Pancreas (tissue), 10 donors: ENCODE measurements at regions not wholly inside any gene's neighbourhood (a gene's known extent, or its start where the extent isn't known, plus 50 kb on each side); places are given as distances from the start of the nearest gene placed in this dataset.

ENCODE experiments used
- ATAC-seq, 4 donors: fragments of 200-7000 bp; cut with Tn5 transposase; one replicate each; pipeline versions ENCODE4 v1.8.0 to v1.9.1; 2020; ENCODE audit warnings: mild to moderate bottlenecking in 4 of 4, moderate library complexity in 4 of 4
- DNase-seq, 6 donors: peaks; one replicate each; pipeline ENCODE4 v3.0.0-alpha.2; 2020
- FAIRE-seq: peaks from 2 replicates; lab custom pipeline; 2012; peaks lifted over from hg19 to GRCh38; lab: Jason Lieb, UNC
- H3K27ac ChIP-seq, 4 donors: fragments of 200-600 bp; sonication (generic); 1 replicate in 3 of 4; 2 replicates in 1 of 4; pipeline versions ENCODE4 v1.5.0 to v1.8.0; 2020
- H3K27me3 ChIP-seq, 4 donors: fragments of 200-600 bp; one replicate each; pipeline ENCODE4 v1.8.0; 2021
- H3K36me3 ChIP-seq, 3 donors: fragments of 200-600 bp; sonication (generic) in 1 of 3; one replicate each; pipeline versions ENCODE4 v1.5.0 to v1.8.0; 2020 to 2021
- H3K4me1 ChIP-seq, 3 donors: fragments of 200-600 bp; one replicate each; pipeline ENCODE4 v1.8.0; 2021
- H3K4me3 ChIP-seq, 4 donors: fragments of 200-600 bp; sonication (generic) in 2 of 4; one replicate each; pipeline versions ENCODE4 v1.5.0 to v1.8.0; 2020 to 2021
- H3K9me3 ChIP-seq, 4 donors: fragments of 200-600 bp; one replicate each; pipeline ENCODE4 v1.8.0; 2021
- WGBS, 2 donors: extraction: QIAGEN DNeasy Blood & Tissue Kit; methylation state at CpG; one replicate each; pipeline ENCODE4 v1.1.7; 2013; 5-methylcytosine and 5-hydroxymethylcytosine counted together
- intact Hi-C, 3 donors: fragments of 100-400 bp; cut with DNase I; formaldehyde crosslinking; loops; one replicate each; pipeline versions ENCODE4 v1.11.1 to v1.14.2; 2022
- TF ChIP-seq, protein P1 (sequence below), 4 donors: fragments of 200-600 bp; sonication (generic) in 3 of 4; IDR thresholded peaks; one replicate each; pipeline versions ENCODE4 v1.5.0 to v1.8.0; 2021; ENCODE audit warnings: antibody characterized with exemption in 4 of 4
- donor health status: healthy with polysubstance abuse.
- donor health status: DM: no; HTN: no; CAD: no; lungs with moderate emphysema.
- donor health status: DM: no; HTN: no; CAD: no.
- donor health status: control.
- donor health status: control.
- donor health status: Bipolar disorder and iron deficiency.
- donor health status: DM: yes; HTN: yes; CAD: no.
- donor health status: DM: no; HTN: no; CAD: no.
- donor health status: DM: no; HTN: no; CAD: no.
- donor health status: DM: yes; HTN: yes; CAD: no.

- H3K36me3 ChIP-seq: no peaks in the 10 kb centered on the region
- H3K4me3 ChIP-seq: no peak overlapping the region
- H3K27ac ChIP-seq: no peak overlapping the region
- H3K27me3 ChIP-seq: no peaks in the 10 kb centered on the region
- FAIRE-seq: no peak
- no peak for ATAC-seq
- WGBS, 2 donors: 86 to 87% methylated on average over 10 of the region's 10 CpGs
- intact Hi-C loops: no loop called here
- no peaks in the 10 kb centered on the region for H3K4me1 ChIP-seq
- no peak for DNase-seq
- TF ChIP-seq, protein P1, sequence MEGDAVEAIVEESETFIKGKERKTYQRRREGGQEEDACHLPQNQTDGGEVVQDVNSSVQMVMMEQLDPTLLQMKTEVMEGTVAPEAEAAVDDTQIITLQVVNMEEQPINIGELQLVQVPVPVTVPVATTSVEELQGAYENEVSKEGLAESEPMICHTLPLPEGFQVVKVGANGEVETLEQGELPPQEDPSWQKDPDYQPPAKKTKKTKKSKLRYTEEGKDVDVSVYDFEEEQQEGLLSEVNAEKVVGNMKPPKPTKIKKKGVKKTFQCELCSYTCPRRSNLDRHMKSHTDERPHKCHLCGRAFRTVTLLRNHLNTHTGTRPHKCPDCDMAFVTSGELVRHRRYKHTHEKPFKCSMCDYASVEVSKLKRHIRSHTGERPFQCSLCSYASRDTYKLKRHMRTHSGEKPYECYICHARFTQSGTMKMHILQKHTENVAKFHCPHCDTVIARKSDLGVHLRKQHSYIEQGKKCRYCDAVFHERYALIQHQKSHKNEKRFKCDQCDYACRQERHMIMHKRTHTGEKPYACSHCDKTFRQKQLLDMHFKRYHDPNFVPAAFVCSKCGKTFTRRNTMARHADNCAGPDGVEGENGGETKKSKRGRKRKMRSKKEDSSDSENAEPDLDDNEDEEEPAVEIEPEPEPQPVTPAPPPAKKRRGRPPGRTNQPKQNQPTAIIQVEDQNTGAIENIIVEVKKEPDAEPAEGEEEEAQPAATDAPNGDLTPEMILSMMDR (IDR thresholded peaks at IDR 0.05): no peak
- no peaks in the 10 kb centered on the region for H3K9me3 ChIP-seq
Observed at GRCh38 chr7:156175003-156175402, 362.7 kb upstream of the SHH start.

DNA sequence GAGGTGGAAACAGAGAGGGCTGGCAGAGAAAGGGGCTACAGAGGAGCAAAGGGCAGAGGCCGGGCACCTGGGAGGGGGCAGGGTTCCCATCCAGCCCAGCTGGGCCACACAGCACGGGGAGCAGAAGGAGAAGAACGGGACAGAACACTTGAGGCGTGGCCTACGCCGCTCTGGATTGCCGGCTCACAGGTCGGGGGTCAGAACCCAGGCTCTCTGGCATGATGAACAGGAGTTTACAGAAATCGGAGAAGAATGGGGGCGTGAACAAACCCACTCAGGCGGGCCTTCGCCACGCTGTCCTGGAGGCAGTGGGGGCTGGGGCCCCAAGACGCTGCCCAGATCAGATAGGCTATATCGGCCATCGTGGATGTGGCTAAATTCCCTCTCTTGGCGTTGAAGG lies 362.2 kb upstream of the SHH start:
- WGBS, 2 donors: 88 to 89% methylated on average over 17 of the region's 17 CpGs
- no peak overlapping the region for H3K4me3 ChIP-seq
- TF ChIP-seq, protein P1 (IDR thresholded peaks at IDR 0.05): no peak
- ATAC-seq (no peak), DNase-seq (no peak), FAIRE-seq (no peak)
- H3K4me1 ChIP-seq: no peaks in the 10 kb centered on the region
- H3K27me3 ChIP-seq: no peaks in the 10 kb centered on the region
- no peak overlapping the region for H3K27ac ChIP-seq
- intact Hi-C loops: no loop called here
- no peaks in the 10 kb centered on the region for H3K9me3 ChIP-seq
- H3K36me3 ChIP-seq: no peaks in the 10 kb centered on the region

DNA sequence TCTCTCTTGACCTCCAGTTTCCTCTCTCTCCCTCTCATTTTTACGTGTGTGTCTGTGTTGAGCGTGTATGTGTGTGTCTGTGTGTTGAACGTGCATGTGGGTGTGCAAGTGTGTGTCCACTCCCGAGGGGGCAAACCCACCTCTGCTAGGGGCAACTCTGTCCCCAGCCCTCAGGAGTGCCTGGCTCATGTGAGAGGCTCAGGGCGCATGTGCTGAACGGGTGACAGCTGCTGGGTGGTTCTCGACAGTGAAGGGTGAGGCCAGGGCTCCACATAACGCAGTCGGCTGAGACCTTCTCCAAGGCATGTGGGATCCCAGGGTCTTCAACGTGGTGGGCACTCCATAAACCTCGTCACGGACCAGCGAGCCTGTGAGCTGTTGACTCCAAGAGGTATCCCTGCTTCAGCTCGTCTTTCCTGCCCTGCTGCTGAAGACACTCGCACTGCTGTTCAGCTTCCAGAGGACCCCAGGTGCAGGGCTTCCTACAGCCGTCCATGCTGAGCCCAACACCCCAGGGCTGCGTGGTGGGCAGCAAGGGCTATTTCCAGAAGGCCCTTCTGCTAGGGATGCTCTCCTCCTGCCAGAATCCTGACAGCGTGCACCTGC lies 361.6 kb upstream of the SHH start:
- H3K4me3 ChIP-seq: no peak overlapping the region
- intact Hi-C loops: no loop called here
- 72 to 81% methylated on average over 18 of the region's 18 CpGs for WGBS, 2 donors
- DNase-seq (no peak), FAIRE-seq (no peak), ATAC-seq (no peak)
- no peaks in the 10 kb centered on the region for H3K9me3 ChIP-seq
- no peaks in the 10 kb centered on the region for H3K27me3 ChIP-seq
- H3K27ac ChIP-seq: no peak overlapping the region
- TF ChIP-seq, protein P1 (IDR thresholded peaks at IDR 0.05): no peak
- H3K4me1 ChIP-seq: no peaks in the 10 kb centered on the region
- no peaks in the 10 kb centered on the region for H3K36me3 ChIP-seq

DNA sequence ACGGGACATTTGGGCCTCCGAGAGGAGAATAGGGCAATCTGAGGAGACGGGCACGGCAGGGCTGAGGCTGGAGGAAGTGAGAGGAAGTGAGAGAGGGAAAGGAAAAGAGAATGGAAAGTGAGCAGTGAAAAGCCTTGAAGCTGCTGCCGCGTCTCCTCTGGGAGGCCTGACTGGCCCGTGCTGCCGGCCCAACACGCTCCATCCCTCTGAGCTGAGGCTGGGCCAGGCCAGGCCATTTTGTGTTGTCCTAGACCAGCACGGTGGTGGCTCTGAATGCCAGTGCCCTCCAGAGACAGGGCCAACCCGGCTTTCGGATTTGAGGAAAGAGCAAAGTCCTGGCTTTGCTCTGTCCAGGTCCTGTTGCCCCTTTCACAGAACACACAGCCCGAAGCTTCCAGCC lies 361.1 kb upstream of the SHH start:
- no peaks in the 10 kb centered on the region for H3K36me3 ChIP-seq
- H3K9me3 ChIP-seq: no peaks in the 10 kb centered on the region
- H3K27me3 ChIP-seq: no peaks in the 10 kb centered on the region
- TF ChIP-seq, protein P1 (IDR thresholded peaks at IDR 0.05): no peak
- 67 to 69% methylated on average over 13 of the region's 13 CpGs for WGBS, 2 donors
- ATAC-seq (no peak), DNase-seq (no peak), FAIRE-seq (no peak)
- H3K4me3 ChIP-seq: no peak overlapping the region
- no peak overlapping the region for H3K27ac ChIP-seq
- intact Hi-C loops: no loop called here
- no peaks in the 10 kb centered on the region for H3K4me1 ChIP-seq

- TF ChIP-seq, protein P1 (IDR thresholded peaks at IDR 0.05): no peak
- Histone ChIP-seq H3K9me3 (no peaks in the 10 kb centered on the region), H3K27me3 (no peaks in the 10 kb centered on the region), H3K4me1 (no peaks in the 10 kb centered on the region), H3K4me3 (no peak overlapping the region), H3K36me3 (no peaks in the 10 kb centered on the region), H3K27ac (no peak overlapping the region)
- FAIRE-seq: no peak
- 74 to 82% methylated on average over 6 of the region's 6 CpGs for WGBS, 2 donors
- intact Hi-C loops: no loop called here
- no peak for DNase-seq
- ATAC-seq: no peak
Observed at GRCh38 chr7:156172638-156173037, 360.4 kb upstream of the SHH start.
